Lower lobe of right lung (tissue), 2 donors: ENCODE measurements at regions not wholly inside any gene's neighbourhood (a gene's known extent, or its start where the extent isn't known, plus 50 kb on each side); places are given as distances from the start of the nearest gene placed in this dataset.

Source experiments
- ATAC-seq, 2 donors: fragments of 200-7000 bp; cut with Tn5 transposase; one replicate each; pipeline ENCODE4 v1.9.1; 2020 to 2022; ENCODE audit warnings: mild to moderate bottlenecking in 2 of 2, moderate library complexity in 2 of 2
- DNase-seq: peaks from one replicate; pipeline ENCODE4 v3.0.0-alpha.2; 2020
- H3K27ac ChIP-seq: fragments of 200-600 bp; one replicate; pipeline ENCODE4 v1.8.0; 2022
- H3K27me3 ChIP-seq: fragments of 200-600 bp; one replicate; pipeline ENCODE4 v1.8.0; 2022; ENCODE audit warnings: low read depth
- H3K36me3 ChIP-seq: fragments of 200-600 bp; one replicate; pipeline ENCODE4 v1.8.0; 2022; ENCODE audit warnings: mild to moderate bottlenecking
- H3K4me1 ChIP-seq: fragments of 200-600 bp; one replicate; pipeline ENCODE4 v1.8.0; 2022
- H3K4me3 ChIP-seq: fragments of 200-600 bp; one replicate; pipeline ENCODE4 v1.8.0; 2022; ENCODE audit warnings: mild to moderate bottlenecking
- H3K9me3 ChIP-seq: fragments of 200-600 bp; one replicate; pipeline ENCODE4 v1.8.0; 2022
- CTCF ChIP-seq: fragments of 200-600 bp; IDR thresholded peaks from one replicate; pipeline ENCODE4 v1.8.0; 2022; ENCODE audit warnings: antibody characterized with exemption, mild to moderate bottlenecking
- intact Hi-C: fragments of 100-400 bp; cut with DNase I; formaldehyde crosslinking; loops from one replicate; pipeline ENCODE4 v1.11.0; 2022
- donor health status: DM: no; HTN: yes; CAD: no; lungs with severe emphysema.

- TF ChIP-seq CTCF, result no peak
- H3K27me3 ChIP-seq, result no peaks in the 10 kb centered on the region
Observed at GRCh38 chr7:113804475-113805095, 114.2 kb downstream of the PPP1R3A start.

DNA sequence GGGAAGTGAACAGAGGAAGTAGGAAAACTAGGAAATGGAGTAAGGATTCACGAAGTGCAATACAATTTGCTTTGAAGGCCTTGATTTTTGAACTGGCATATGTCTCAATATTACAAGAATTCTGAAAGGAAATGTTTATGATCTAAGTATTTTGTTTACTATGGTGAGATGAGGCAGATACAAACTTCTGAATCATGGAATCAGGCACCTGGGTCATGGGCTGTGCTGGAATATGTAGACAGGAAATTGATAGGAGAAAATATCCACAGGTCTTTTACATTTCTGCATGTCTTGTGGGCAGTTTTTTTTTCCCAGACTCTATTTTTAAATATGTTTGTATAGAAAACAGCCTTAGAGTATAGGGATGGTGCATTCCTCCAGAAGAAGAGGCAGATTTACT, 117.1 kb downstream of the PPP1R3A start:
- no peak for TF ChIP-seq CTCF
- H3K9me3 ChIP-seq, result no peaks in the 10 kb centered on the region
- no peak overlapping the region for H3K27ac ChIP-seq
- intact Hi-C loops, result no loop called here
- ATAC-seq (no peak), DNase-seq (no peak)
- no peaks in the 10 kb centered on the region for H3K36me3 ChIP-seq
- H3K27me3 ChIP-seq, result no peaks in the 10 kb centered on the region
- no peak overlapping the region for H3K4me3 ChIP-seq
- no peaks in the 10 kb centered on the region for H3K4me1 ChIP-seq

More at GRCh38 chr7:113804475-113805095, 114.2 kb downstream of the PPP1R3A start:
- Histone ChIP-seq H3K4me1 (no peaks in the 10 kb centered on the region), H3K36me3 (no peaks in the 10 kb centered on the region), H3K4me3 (no peak overlapping the region), H3K27ac (no peak overlapping the region), H3K9me3 (no peaks in the 10 kb centered on the region)
- DNase-seq, result no peak
- intact Hi-C loops, result no loop called here
- ATAC-seq, result no peak

DNA sequence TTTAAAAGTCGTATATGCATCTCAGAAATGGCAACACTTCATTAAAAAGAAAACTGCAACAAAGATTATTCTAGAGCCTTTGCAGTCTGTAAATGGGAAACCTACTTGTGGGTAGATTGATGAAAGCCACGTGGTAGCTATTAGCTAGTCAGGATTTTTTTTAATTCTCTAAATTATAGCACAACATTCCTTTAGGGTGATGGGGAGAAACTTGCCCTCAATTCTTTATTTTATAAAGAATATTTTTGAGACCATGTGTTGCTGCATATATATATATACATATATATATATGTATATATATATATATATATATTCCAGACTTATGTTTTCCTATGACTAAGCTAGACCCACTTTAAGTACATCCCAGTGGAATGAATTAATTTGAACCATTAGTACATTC, 118.0 kb downstream of the PPP1R3A start:
- no peak for TF ChIP-seq CTCF
- Histone ChIP-seq H3K27me3 (no peaks in the 10 kb centered on the region), H3K4me1 (no peaks in the 10 kb centered on the region), H3K36me3 (no peaks in the 10 kb centered on the region), H3K4me3 (no peak overlapping the region), H3K27ac (no peak overlapping the region), H3K9me3 (no peaks in the 10 kb centered on the region)
- DNase-seq (no peak), ATAC-seq (no peak)
- intact Hi-C loops, result no loop called here

DNA sequence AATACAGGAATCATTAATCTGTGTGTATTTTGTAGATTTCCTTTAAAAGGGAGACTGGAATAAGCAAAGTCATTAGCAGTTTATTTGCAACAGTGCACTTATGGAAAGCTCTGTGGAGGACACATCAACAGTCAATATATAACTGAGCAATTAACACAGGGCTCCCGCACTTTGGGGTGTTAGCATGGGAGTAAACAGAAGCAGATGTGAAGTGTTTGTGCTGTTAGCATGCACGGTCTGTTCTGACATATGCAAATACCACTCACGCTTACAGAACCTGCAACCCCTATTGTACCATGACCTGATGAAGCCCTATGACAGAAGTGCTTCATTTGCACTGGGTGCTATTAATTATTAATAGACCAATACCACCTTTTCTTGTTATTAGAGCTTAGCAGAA, 118.9 kb downstream of the PPP1R3A start:
- no peak for ATAC-seq
- Histone ChIP-seq H3K27ac (no peak overlapping the region), H3K9me3 (no peaks in the 10 kb centered on the region), H3K4me3 (no peak overlapping the region), H3K27me3 (no peaks in the 10 kb centered on the region), H3K4me1 (no peaks in the 10 kb centered on the region), H3K36me3 (no peaks in the 10 kb centered on the region)
- intact Hi-C loops, result no loop called here
- DNase-seq, result no peak
- no peak for TF ChIP-seq CTCF

GRCh38 chr7:113797420-113798010, 121.3 kb downstream of the PPP1R3A start:
- DNase-seq (no peak), ATAC-seq (no peak)
- Histone ChIP-seq H3K9me3 (no peaks in the 10 kb centered on the region), H3K4me3 (no peak overlapping the region), H3K4me1 (no peaks in the 10 kb centered on the region), H3K27ac (no peak overlapping the region), H3K36me3 (no peaks in the 10 kb centered on the region), H3K27me3 (no peaks in the 10 kb centered on the region)
- TF ChIP-seq CTCF, result no peak
- intact Hi-C loops, result no loop called here
